HG03060 (cell line): ENCODE measurements at regions not wholly inside any gene's neighbourhood (a gene's known extent, or its start where the extent isn't known, plus 50 kb on each side); places are given as distances from the start of the nearest gene placed in this dataset.

Experiments used
- ATAC-seq: cut with Tn5 transposase; IDR thresholded peaks from one replicate; pipeline ENCODE4 v1.9.1; 2021; ENCODE audit warnings: low read depth, moderate number of reproducible peaks; ENCODE audit not compliant: unreplicated experiment

GRCh38 chr1:224564454-224565084 is 51.5 kb upstream of the CNIH3 start:
- no peak for ATAC-seq

DNA sequence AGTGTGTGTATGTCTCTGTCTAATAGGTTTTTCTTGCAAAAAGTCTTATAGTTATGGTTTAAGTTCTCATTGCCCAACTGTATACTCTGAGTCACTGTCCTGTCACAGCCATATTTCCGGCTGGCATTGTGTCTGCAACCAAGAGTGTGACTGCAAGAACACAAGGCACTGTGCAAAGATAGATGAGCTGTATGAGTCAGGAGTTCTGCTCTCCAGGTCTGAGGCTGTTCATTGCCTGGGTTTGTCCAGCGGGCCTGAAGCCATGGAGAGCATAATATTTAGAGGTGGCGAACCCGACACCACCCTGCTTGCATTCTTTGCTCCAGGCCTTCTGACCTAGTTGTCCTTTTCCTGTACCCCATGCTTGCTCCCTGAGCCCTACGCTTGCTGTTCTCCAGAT is 50.9 kb upstream of the CNIH3 start:
- ATAC-seq = no peak

- no peak for ATAC-seq
Measured at GRCh38 chr1:224565611-224566406, 50.3 kb upstream of the CNIH3 start.
